CD4-positive, alpha-beta T cell treated with Interleukin-4 for 1 hour (primary cell): ENCODE measurements at regions not wholly inside any gene's neighbourhood (a gene's known extent, or its start where the extent isn't known, plus 50 kb on each side); places are given as distances from the start of the nearest gene placed in this dataset.

Experiments used
- DNase-seq, 2 donors: peaks; one replicate each; pipeline ENCODE4 v3.0.0-alpha.2; 2020 to 2022

DNA sequence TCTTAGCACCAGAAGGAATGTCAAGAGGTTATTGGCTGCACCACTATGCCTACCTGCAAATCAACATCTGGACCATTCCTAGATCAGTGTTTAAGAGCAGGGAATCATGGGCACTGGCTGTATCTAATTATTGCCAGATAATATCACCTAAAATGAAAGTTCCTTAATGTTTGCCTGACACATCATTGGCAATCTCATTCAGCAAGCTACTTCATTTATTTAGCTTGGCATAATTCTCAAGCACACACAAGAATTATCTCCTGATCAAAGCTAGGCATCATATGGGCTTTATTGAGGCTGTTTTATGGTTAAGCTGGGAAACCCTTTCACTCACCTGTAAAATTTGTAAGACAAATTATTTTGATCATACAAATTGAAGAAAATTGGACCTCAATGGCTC is 581.7 kb downstream of the INHBA start:
- DNase-seq, result no peak

DNA sequence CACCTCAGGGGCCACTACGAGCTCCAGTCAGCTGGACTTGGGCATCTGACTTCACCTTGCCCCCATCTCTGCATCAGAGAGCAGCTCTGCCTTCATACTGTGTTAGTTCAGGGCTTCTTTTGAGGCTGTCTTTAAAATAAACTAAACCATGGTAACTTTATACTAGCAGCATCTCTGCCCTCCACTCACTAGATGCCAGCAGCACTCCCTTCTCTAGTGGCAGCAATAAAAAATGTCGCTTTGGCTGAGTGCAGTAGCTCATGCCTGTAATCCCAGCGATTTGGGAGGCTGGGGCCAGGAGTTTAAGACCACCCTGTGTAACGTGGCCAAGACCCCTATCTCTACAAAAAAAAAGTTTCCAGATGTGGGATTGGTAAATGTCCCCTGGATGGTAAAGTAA is 584.4 kb downstream of the INHBA start:
- DNase-seq, result no peak

DNA sequence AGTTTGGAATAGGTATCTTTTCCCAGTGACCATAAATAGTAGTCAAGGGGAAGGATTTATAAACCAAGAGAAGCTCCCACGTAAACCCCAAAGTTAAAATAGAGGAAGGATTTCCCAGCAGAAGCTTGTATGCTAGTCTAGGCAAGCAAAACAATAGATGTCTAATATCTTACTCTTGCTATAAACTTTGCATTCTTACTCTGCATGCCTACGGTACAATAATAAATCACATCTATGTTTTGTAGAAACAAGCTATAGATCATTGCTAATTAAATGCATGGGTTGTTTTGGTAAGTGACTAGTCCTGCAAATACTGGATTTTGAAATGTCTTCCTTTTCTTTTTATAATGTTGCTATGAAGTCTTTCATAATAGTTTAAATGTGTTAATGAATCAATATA is 585.5 kb downstream of the INHBA start:
- DNase-seq, result no peak

DNA sequence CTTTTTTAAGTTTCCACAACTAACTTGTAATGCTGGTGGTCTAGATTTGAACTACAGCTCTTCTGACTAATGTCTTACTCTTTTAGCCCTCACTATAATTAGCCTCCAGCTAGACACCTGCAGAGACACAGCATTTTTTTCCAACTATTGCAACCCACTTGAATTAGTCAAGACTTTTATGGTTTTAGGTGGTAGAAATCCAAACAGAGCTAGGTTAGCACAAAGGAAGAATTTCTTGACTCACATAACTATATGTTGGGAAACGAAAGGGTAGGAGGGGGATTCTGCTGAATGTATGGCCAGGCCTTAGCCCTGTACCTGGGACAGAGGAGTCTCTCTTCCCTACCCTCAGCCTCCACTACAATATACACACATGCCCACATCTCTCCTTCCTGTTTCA is 586.1 kb downstream of the INHBA start:
- DNase-seq, result no peak

GRCh38 chr7:41116337-41116736 is 586.6 kb downstream of the INHBA start:
- DNase-seq, result no peak

DNA sequence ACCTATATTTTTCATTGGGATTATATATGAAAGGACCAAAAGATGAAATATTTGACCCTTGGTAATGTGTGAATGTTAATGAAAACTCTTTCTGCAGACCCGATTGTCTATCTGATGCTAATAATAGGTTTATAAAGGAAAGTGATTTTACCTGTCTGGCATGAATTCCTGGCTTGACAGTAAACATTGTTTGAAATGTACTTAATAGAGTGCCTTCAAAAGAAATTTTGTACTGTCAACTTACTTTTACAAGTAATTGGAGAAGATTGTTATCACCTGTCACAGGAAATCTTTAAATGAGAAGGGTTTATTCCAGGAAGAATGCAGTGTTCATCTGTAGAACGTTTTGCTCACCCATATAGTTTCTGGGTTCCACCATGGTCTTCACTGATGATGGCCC is 588.2 kb downstream of the INHBA start:
- DNase-seq, result no peak

- DNase-seq, result no peak
Measured at GRCh38 chr7:41114131-41114530, 588.8 kb downstream of the INHBA start.

DNA sequence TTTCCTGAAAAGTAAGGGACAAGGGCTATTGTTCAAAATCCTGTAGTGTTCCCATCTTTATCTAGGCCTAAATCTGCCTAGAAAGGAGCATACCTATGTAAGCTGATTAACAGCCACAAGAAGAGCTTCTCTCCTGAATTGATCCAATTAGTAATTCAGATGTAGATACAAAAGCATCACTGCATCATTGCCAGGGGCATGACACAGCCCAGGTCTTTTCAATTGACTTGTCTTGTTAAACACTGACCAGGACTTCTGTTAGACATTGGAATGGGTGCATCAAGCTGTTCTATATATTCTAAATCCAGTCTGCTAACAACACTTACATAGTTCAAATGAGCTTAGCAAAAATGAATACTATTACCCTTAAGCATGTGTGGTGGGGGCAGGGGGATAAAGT is 589.2 kb downstream of the INHBA start:
- DNase-seq, result no peak

- no peak for DNase-seq
Measured at GRCh38 chr7:41110186-41110585, 592.7 kb downstream of the INHBA start.

- DNase-seq, result no peak
Measured at GRCh38 chr7:41108821-41109220, 594.1 kb downstream of the INHBA start.

DNA sequence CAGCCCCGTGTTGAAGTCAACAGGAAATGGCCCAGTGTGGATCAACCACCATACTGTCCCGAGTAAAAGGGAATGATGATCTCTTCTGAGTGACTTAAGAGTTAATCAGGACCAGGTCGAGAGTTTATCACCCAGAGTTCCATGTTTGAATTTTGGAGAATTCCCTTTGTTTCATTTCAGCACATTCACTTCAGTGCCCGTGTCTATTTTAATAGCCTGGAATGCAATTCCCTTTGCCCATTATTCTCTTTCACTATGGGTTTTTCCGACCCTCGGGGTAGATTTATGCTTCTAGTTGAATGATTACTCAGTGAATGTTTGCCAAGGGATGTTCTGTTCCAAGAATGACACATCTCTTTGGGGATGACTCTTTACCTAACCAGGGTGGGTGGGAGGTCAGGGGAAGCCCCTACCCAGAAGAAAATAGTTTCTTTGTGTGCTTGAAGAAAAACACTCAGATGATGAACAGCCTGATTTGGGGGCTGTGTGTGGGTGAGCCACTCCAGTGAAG is 594.9 kb downstream of the INHBA start:
- no peak for DNase-seq

- DNase-seq, result no peak
Measured at GRCh38 chr7:41107330-41107937, 595.5 kb downstream of the INHBA start.

GRCh38 chr7:41104631-41105030 is 598.3 kb downstream of the INHBA start:
- DNase-seq, result no peak

DNA sequence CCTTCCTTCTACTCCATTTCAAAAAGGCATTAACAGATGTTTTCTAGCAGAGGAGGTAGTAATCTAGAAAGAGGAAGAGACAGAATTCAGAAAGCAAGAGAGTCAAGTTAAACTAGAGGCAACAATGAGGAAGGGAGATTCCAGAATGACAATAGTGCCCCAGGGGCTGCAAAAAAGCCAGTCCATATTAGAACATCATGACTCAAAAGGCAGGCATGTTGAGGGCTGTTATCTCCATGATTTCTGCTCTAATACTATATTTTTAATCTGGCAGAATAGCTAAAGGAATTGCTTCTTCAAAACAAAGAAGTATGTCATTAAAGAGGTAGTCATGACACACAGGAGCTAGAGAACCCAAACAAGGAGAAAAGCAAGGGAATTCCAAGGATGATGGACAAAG is 599.6 kb downstream of the INHBA start:
- no peak for DNase-seq

- no peak for DNase-seq
Measured at GRCh38 chr7:41098846-41099245, 604.0 kb downstream of the INHBA start.

DNA sequence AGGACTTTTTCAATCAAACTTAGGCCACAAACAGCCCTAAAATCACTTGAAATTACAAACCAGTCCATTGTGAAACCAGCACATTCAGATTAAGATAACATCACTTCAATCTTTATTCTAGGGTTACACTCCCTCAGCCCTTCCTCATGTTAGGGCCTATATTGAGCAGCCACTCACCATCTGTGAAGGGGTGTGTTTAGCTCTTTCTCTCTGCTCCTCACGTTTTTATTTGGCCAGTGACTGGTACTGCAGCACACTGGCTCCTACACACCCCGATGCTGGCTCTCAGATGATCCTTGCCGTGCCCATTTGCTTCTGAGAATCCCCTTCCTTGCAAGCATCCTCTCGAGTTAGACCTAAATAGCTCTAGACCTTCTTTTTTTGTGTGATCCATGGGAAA is 604.5 kb downstream of the INHBA start:
- no peak for DNase-seq

DNA sequence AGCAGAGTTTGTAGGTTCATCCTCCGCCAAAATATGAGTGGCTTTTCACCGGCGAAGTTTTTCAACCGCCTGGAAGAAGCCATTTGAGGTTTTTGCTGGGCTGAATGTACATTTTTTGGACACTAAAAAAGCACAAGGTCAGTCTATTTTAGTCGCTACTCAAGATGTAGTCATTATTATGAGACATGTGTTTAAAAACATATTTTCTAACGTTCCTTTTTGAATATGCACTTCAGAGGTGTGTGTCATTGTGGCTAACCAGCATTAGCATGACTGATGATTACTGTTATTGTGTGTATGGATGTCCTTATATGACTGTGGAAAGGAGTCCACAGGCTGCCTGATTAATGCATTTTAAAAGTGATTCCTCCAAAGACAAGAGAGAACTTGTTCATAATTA is 605.4 kb downstream of the INHBA start:
- DNase-seq, result no peak

- no peak for DNase-seq
Measured at GRCh38 chr7:41096917-41097316, 606.0 kb downstream of the INHBA start.

DNA sequence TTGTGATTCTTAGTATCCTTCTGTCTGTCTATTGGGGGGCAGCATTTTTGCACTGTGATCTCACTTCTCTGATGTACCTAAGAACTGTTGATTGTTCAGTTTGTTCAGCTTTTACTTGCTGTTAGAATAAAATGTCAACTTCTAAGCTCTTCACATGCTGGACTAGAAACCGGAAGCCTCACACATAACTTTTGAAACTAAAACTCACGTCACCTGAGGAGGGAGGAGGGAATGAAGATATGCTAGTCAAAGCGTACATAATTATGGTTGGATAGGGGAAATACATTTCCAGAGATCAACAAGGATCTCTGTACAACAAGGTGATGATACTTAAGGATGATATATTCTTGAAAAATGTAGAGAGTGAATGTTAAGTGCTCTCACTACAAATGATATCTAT is 609.7 kb downstream of the INHBA start:
- DNase-seq, result no peak

GRCh38 chr7:41085244-41085643 is 617.6 kb downstream of the INHBA start:
- no peak for DNase-seq

GRCh38 chr7:41084381-41084780 is 618.5 kb downstream of the INHBA start:
- DNase-seq, result no peak

- no peak for DNase-seq
Measured at GRCh38 chr7:41069635-41070034, 633.3 kb downstream of the INHBA start.

DNA sequence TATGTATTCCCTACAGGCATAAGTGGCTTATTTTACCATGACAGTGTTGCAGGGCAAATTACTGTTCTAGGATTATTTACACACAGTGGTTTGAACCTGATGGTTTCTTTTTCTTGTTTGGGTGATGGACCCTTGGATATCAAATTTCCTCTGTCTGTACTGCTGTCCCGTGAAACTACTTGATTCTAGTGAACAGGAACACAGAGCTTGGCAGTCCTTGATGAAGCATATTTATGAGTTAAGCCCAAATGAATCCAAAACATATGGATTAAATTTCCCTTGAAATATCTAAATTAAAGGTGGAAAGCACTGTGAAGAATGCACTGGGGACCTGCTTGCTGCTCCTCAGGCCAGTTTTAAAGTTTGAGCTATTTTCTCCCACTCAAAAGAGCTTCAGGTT is 635.3 kb downstream of the INHBA start:
- DNase-seq, result no peak

DNA sequence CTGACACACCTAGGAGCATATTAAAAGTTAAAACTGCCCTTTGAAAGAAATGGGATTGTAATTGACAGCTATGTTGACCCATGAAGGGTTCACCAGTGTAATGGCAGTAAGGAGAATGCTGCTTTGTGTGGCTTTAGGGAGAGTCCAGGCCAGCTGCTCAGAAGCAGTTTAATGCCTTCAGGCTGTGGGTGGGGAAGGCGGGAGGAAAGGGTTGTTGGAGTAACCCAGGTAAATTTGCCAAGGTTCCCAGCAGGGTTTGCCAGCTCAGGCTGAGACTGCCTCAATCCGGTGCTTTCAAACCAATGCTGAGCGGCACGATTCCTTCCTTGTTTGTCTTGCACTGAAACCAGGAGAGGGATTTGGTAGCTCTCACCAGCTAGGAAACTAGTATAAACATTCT is 637.2 kb downstream of the INHBA start:
- DNase-seq, result no peak

- DNase-seq, result no peak
Measured at GRCh38 chr7:41063116-41063515, 639.8 kb downstream of the INHBA start.

DNA sequence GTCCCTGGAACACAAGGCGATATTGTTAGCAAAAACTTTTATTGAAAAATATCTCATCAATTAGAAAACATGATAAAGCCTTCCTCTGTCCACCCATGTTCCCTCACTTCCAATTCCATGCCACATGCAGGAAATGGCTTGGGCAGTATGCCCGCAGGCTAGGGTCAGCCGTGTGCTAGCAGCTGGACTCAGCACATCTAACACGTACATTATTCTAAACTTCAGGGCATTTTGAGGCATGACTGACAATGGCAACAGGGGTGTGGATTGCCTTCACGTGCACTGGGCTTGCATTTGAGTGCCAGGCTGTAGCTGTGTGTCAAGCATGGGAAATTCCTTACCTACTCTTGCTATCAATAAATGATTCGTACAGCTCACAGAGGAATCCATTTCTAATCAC is 642.1 kb downstream of the INHBA start:
- no peak for DNase-seq
